OCI-LY1 (cell line): ENCODE measurements at regions not wholly inside any gene's neighbourhood (a gene's known extent, or its start where the extent isn't known, plus 50 kb on each side); places are given as distances from the start of the nearest gene placed in this dataset.

Source experiments
- H2AFZ ChIP-seq: fragments of 200-600 bp; sonication (generic), shearing (Covaris generic); 2 replicates; pipeline ENCODE4 v1.6.0; 2014; ENCODE audit warnings: antibody characterized with exemption, mild to moderate bottlenecking, low read length
- H3F3A ChIP-seq: fragments of 200-600 bp; sonication (generic), shearing (Covaris generic); 2 replicates; pipeline ENCODE4 v1.6.0; 2014; ENCODE audit warnings: mild to moderate bottlenecking, antibody characterized with exemption, low read length, moderate library complexity; ENCODE audit not compliant: insufficient read depth
- H3K27ac ChIP-seq: fragments of 200-600 bp; sonication (generic); 2 replicates; pipeline ENCODE4 v1.5.1; 2014; ENCODE audit warnings: low read length, mixed run types, mild to moderate bottlenecking, low read depth; ENCODE audit not compliant: poor library complexity, severe bottlenecking
- H3K27me3 ChIP-seq: fragments of 200-600 bp; sonication (generic); 2 replicates; pipeline ENCODE4 v1.6.0; 2014; ENCODE audit warnings: antibody characterized with exemption, mild to moderate bottlenecking, low read length, moderate library complexity; ENCODE audit not compliant: insufficient read depth
- H3K36me3 ChIP-seq: fragments of 200-600 bp; sonication (generic); 2 replicates; pipeline ENCODE4 v1.6.1; 2014; ENCODE audit warnings: mild to moderate bottlenecking, antibody characterized with exemption, low read length, moderate library complexity, mixed read lengths; ENCODE audit not compliant: insufficient read depth
- H3K4me1 ChIP-seq: fragments of 200-600 bp; sonication (generic); 2 replicates; pipeline ENCODE4 v1.5.1; 2014; ENCODE audit warnings: mild to moderate bottlenecking, low read length, moderate library complexity; ENCODE audit not compliant: insufficient read depth, severe bottlenecking
- H3K4me2 ChIP-seq: fragments of 200-600 bp; sonication (generic), shearing (Covaris generic); 2 replicates; pipeline ENCODE4 v1.6.1; 2014; ENCODE audit warnings: low read length
- H3K4me3 ChIP-seq: fragments of 200-600 bp; sonication (generic); 2 replicates; pipeline ENCODE4 v1.5.1; 2014; ENCODE audit warnings: low read length, low read depth, mild to moderate bottlenecking, mixed read lengths; ENCODE audit not compliant: poor library complexity, severe bottlenecking
- H3K79me2 ChIP-seq: fragments of 200-600 bp; shearing (Covaris generic); 2 replicates; pipeline ENCODE4 v1.6.1; 2016; ENCODE audit warnings: mixed run types, low read length, mixed read lengths; ENCODE audit not compliant: insufficient read depth
- H3K9ac ChIP-seq: fragments of 200-600 bp; sonication (generic), shearing (Covaris generic); 2 replicates; pipeline ENCODE4 v1.6.1; 2014; ENCODE audit warnings: mild to moderate bottlenecking, low read length, mixed read lengths
- H3K9me2 ChIP-seq: fragments of 200-600 bp; sonication (generic), shearing (Covaris generic); 2 replicates; pipeline ENCODE4 v1.6.1; 2014; ENCODE audit warnings: low read depth, mild to moderate bottlenecking, low read length, mixed read lengths
- H3K9me3 ChIP-seq: fragments of 200-600 bp; shearing (Covaris generic); 2 replicates; pipeline ENCODE4 v1.6.1; 2014; ENCODE audit warnings: low read length, mixed read lengths
- H4K20me1 ChIP-seq: fragments of 200-600 bp; sonication (generic), shearing (Covaris generic); 2 replicates; pipeline ENCODE4 v1.6.0; 2016; ENCODE audit warnings: mild to moderate bottlenecking, low read length; ENCODE audit not compliant: insufficient read depth
- CTCF ChIP-seq: fragments of 200-600 bp; sonication (generic), shearing (Covaris generic); IDR thresholded peaks from 2 replicates; pipeline ENCODE4 v1.5.1; 2017; ENCODE audit warnings: mild to moderate bottlenecking, antibody characterized with exemption, low read length, moderate library complexity, mixed read lengths
- EZH2 ChIP-seq: fragments of 200-600 bp; sonication (generic), shearing (Covaris generic); IDR thresholded peaks from 2 replicates; pipeline ENCODE4 v1.8.0; 2017; ENCODE audit warnings: borderline replicate concordance, mixed run types, mild to moderate bottlenecking, antibody characterized with exemption, low read length, moderate library complexity, mixed read lengths

DNA sequence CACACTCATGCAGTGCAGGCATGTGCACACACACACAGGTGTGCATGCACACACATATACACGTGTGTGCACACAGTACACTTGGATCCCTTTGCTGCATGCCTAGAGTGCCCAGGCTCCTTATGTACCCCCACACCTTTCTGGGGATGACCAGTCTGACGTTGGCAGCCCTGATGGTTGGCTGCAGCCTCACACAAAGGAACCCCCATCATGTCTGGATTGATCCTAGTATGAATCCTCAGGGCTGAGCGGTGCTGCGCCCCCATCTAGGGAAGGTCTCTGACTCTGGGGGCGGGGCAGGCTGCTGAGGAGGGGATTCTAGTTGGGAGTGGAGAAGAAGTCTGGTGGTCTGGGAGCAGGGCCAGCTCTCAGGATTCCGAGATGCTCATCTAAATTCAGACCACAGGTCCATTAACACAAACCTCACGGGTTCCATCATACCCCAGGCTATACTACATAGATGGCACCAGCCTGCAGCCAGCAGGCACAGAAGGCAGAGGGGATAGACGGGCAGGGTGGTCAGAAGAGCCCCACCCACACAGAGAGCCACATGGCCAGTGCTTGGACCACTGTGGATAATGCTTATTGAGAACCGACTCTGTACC is 50.5 kb upstream of the OLFM1 start:
- H2AFZ ChIP-seq: no peak overlapping the region
- no peaks in the 10 kb centered on the region for H3K9me2 ChIP-seq
- no peak overlapping the region for H3K9ac ChIP-seq
- no peaks in the 10 kb centered on the region for H3F3A ChIP-seq
- no peaks in the 10 kb centered on the region for H3K36me3 ChIP-seq
- H3K27me3 ChIP-seq: peaks cover 9% of the 10 kb centered on the region
- no peaks in the 10 kb centered on the region for H3K9me3 ChIP-seq
- H3K27ac ChIP-seq: no peak overlapping the region
- H3K4me3 ChIP-seq: no peak overlapping the region
- H3K79me2 ChIP-seq: no peaks in the 10 kb centered on the region
- no peak overlapping the region for H3K4me2 ChIP-seq
- TF ChIP-seq CTCF (no peak), EZH2 (no peak)
- no peaks in the 10 kb centered on the region for H4K20me1 ChIP-seq
- no peaks in the 10 kb centered on the region for H3K4me1 ChIP-seq

GRCh38 chr9:135037521-135038250 is 49.8 kb upstream of the OLFM1 start:
- Histone ChIP-seq H3K9ac (no peak overlapping the region), H3K79me2 (no peaks in the 10 kb centered on the region), H3K27ac (no peak overlapping the region), H3F3A (no peaks in the 10 kb centered on the region), H3K4me1 (no peaks in the 10 kb centered on the region), H3K9me2 (no peaks in the 10 kb centered on the region), H4K20me1 (no peaks in the 10 kb centered on the region), H3K27me3 (peaks cover 9% of the 10 kb centered on the region), H3K9me3 (no peaks in the 10 kb centered on the region), H2AFZ (no peak overlapping the region), H3K36me3 (no peaks in the 10 kb centered on the region), H3K4me2 (no peak overlapping the region), H3K4me3 (no peak overlapping the region)
- TF ChIP-seq CTCF (no peak), EZH2 (no peak)
